Endometrium (tissue), 2 donors: ENCODE measurements at regions not wholly inside any gene's neighbourhood (a gene's known extent, or its start where the extent isn't known, plus 50 kb on each side); places are given as distances from the start of the nearest gene placed in this dataset.

Experiments
- FAIRE-seq: peaks from 2 replicates; lab custom pipeline; 2012; peaks lifted over from hg19 to GRCh38; lab: Jason Lieb, UNC
- donor health status: control.
- donor health status: control.

DNA sequence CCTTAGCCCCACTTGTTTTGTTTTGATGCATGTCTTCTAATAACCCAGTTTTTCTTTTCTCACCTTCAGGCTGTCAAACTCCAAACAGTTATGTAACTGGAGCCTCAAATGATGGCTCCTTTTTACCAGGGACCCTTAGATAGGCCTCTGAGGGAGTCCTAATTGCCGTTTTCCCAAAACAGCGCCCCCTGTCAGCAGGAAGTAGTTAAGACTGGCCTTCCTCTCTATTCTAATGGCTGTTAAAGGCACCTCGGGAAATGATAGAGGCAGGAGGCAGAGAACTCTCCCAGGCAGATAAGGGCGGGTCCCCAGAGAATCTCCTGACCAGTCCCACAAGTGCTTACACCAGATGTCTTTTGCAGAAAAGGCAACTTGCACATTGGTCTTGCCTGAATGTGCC lies 123.2 kb downstream of the KCNS3 start:
- no peak for FAIRE-seq

DNA sequence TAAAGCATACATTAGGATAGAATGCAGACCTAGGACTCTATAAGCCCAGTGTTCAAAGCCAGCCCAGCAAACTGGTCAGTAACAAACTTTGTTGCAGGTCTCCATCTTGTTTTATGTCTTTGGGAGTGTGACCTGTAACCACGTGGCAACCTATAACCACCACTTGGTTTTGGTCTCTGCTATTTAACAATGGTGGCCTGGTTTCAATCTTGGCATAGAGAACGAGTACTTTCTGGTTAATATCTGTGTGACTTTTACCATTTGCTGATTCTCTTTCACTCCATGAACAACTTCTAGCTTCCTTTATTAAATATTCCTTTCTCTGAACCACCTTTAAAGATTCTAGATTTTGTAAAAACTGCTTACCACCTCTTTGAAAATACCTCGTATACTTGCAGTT lies 118.5 kb downstream of the KCNS3 start:
- no peak for FAIRE-seq

DNA sequence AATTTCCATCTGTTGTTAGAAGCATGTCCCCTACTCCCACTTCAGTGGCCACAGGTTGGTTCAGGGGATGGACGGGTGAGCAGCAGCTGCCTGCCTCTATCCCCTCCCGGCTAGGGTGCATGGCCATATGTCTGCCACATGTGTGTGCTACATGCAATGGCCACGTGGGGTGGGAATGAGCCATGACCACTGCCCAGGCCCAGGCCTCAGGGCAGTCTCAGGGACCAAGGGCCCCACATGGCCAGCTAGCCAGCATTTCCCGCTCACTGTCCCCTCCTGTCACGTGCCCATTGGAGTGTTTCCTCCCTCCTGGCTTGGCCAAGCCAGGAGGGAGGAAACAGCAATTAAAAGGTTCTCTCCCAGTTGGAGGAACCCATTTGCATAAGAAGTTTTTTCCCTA lies 117.1 kb downstream of the KCNS3 start:
- no peak for FAIRE-seq
